Gastroesophageal sphincter (tissue), 4 donors: ENCODE measurements at regions not wholly inside any gene's neighbourhood (a gene's known extent, or its start where the extent isn't known, plus 50 kb on each side); places are given as distances from the start of the nearest gene placed in this dataset.

ENCODE experiments used
- ATAC-seq: fragments of 150-250 bp; one replicate; pipeline ENCODE4 v1.9.1; 2016; ENCODE audit warnings: mild to moderate bottlenecking, moderate library complexity
- H3K27ac ChIP-seq, 4 donors: fragments of 200-600 bp; sonication (generic) in 3 of 4; 1 replicate in 3 of 4; 2 replicates in 1 of 4; pipeline ENCODE4 v1.5.1; 2016 to 2019
- H3K27me3 ChIP-seq: fragments of 200-600 bp; sonication (generic); one replicate; pipeline ENCODE4 v1.5.1; 2019
- H3K36me3 ChIP-seq, 2 donors: fragments of 200-600 bp; sonication (generic); one replicate each; pipeline ENCODE4 v1.5.1; 2019; ENCODE audit warnings: control low read depth in 1 of 2
- H3K4me1 ChIP-seq, 3 donors: fragments of 200-600 bp; sonication (generic); 1 replicate in 2 of 3; 2 replicates in 1 of 3; pipeline ENCODE4 v1.5.1; 2016 to 2019; ENCODE audit warnings: control low read depth in 2 of 3
- H3K4me3 ChIP-seq, 2 donors: fragments of 200-600 bp; sonication (generic); one replicate each; pipeline ENCODE4 v1.5.1; 2019; ENCODE audit warnings: mild to moderate bottlenecking in 1 of 2, moderate library complexity in 1 of 2
- H3K9me3 ChIP-seq, 3 donors: fragments of 200-600 bp; sonication (generic); one replicate each; pipeline ENCODE4 v1.5.1; 2017 to 2019; ENCODE audit warnings: control low read depth in 2 of 3
- CTCF ChIP-seq, 4 experiments: fragments of 200-600 bp in 2 of 4; fragments of 450-650 bp in 2 of 4; sonication (generic) in 1 of 4; IDR thresholded peaks; one replicate each; pipeline ENCODE4 v1.5.1; 2017 to 2019; ENCODE audit warnings: antibody characterized with exemption in 4 of 4, mild to moderate bottlenecking in 2 of 4, moderate library complexity in 2 of 4
- EP300 ChIP-seq: sonication (generic); formaldehyde crosslinking; IDR thresholded peaks from one replicate; pipeline ENCODE4 v1.6.1; 2017; ENCODE audit warnings: antibody characterized with exemption, mild to moderate bottlenecking
- POLR2A ChIP-seq, 2 donors: fragments of 450-650 bp; IDR thresholded peaks; one replicate each; pipeline ENCODE4 v1.6.1; 2017; ENCODE audit warnings: antibody characterized with exemption in 2 of 2, mild to moderate bottlenecking in 2 of 2, moderate library complexity in 1 of 2
- POLR2AphosphoS5 ChIP-seq: sonication (generic); formaldehyde crosslinking; IDR thresholded peaks from one replicate; pipeline ENCODE4 v1.6.1; 2017; ENCODE audit warnings: antibody characterized with exemption
- WGBS, 2 donors: methylation state at CpG; one replicate each; pipeline ENCODE4 v1.1.5; 2018; ENCODE audit warnings: low coverage in 1 of 2; 5-methylcytosine and 5-hydroxymethylcytosine counted together

GRCh38 chr5:40224421-40224820, 455.3 kb upstream of the PTGER4 start:
- no peak for ATAC-seq
- WGBS, 2 donors = 54 to 69% methylated on average over 2 of the region's 2 CpGs
- no peaks in the 10 kb centered on the region for H3K9me3 ChIP-seq

GRCh38 chr5:40223884-40224402, 455.8 kb upstream of the PTGER4 start:
- TF ChIP-seq POLR2A (IDR thresholded peaks at IDR 0.05) (no peak), CTCF (IDR thresholded peaks at IDR 0.05) (no peak), EP300 (no peak), POLR2AphosphoS5 (no peak)
- Histone ChIP-seq H3K36me3 (no peaks in the 10 kb centered on the region), H3K27ac (no peak overlapping the region), H3K4me1 (no peaks in the 10 kb centered on the region), H3K27me3 (no peaks in the 10 kb centered on the region), H3K9me3 (no peaks in the 10 kb centered on the region), H3K4me3 (no peak overlapping the region)
- ATAC-seq = no peak
- 96 to 100% methylated on average over 4 of the region's 5 CpGs for WGBS, 2 donors

More at GRCh38 chr5:40224421-40224820, 455.3 kb upstream of the PTGER4 start:
- Histone ChIP-seq H3K36me3 (no peaks in the 10 kb centered on the region), H3K27ac (no peak overlapping the region), H3K27me3 (no peaks in the 10 kb centered on the region), H3K4me3 (no peak overlapping the region), H3K4me1 (no peaks in the 10 kb centered on the region)
- TF ChIP-seq EP300 = no peak
- TF ChIP-seq POLR2A (IDR thresholded peaks at IDR 0.05) = no peak
- no peak for TF ChIP-seq CTCF (IDR thresholded peaks at IDR 0.05)
- no peak for TF ChIP-seq POLR2AphosphoS5

- Histone ChIP-seq H3K27me3 (no peaks in the 10 kb centered on the region), H3K9me3 (no peaks in the 10 kb centered on the region), H3K4me1 (no peaks in the 10 kb centered on the region), H3K36me3 (no peaks in the 10 kb centered on the region), H3K27ac (no peak overlapping the region), H3K4me3 (no peak overlapping the region)
- ATAC-seq = no peak
- 70 to 78% methylated on average over 4 of the region's 4 CpGs for WGBS, 2 donors
- TF ChIP-seq POLR2AphosphoS5 = no peak
- no peak for TF ChIP-seq EP300
- no peak for TF ChIP-seq POLR2A (IDR thresholded peaks at IDR 0.05)
- no peak for TF ChIP-seq CTCF (IDR thresholded peaks at IDR 0.05)
These were observed 457.9 kb upstream of the PTGER4 start for GRCh38 chr5:40221796-40222195.

GRCh38 chr5:40221255-40221654, 458.5 kb upstream of the PTGER4 start:
- no peak for TF ChIP-seq POLR2A (IDR thresholded peaks at IDR 0.05)
- no peak for TF ChIP-seq EP300
- no peak for TF ChIP-seq POLR2AphosphoS5
- TF ChIP-seq CTCF (IDR thresholded peaks at IDR 0.05) = no peak
- WGBS, 2 donors = 69 to 79% methylated on average over 2 of the region's 2 CpGs
- Histone ChIP-seq H3K4me3 (no peak overlapping the region), H3K9me3 (no peaks in the 10 kb centered on the region), H3K36me3 (no peaks in the 10 kb centered on the region), H3K4me1 (no peaks in the 10 kb centered on the region), H3K27me3 (no peaks in the 10 kb centered on the region), H3K27ac (no peak overlapping the region)
- no peak for ATAC-seq

- Histone ChIP-seq H3K4me3 (no peak overlapping the region), H3K4me1 (no peaks in the 10 kb centered on the region), H3K36me3 (no peaks in the 10 kb centered on the region), H3K9me3 (no peaks in the 10 kb centered on the region), H3K27ac (no peak overlapping the region), H3K27me3 (no peaks in the 10 kb centered on the region)
- ATAC-seq = no peak
- 49 to 56% methylated on average over 2 of the region's 2 CpGs for WGBS, 2 donors
- TF ChIP-seq CTCF (IDR thresholded peaks at IDR 0.05) (no peak), EP300 (no peak)
These were observed 459.5 kb upstream of the PTGER4 start for GRCh38 chr5:40220260-40220659.
